SK-N-SH (cell line): ENCODE measurements at regions not wholly inside any gene's neighbourhood (a gene's known extent, or its start where the extent isn't known, plus 50 kb on each side); places are given as distances from the start of the nearest gene placed in this dataset.

Experiments used
- CTCF ChIA-PET: fragments of 300-600, 350-600 bp; formaldehyde crosslinking; extraction: SDS; loops from one replicate; lab custom pipeline; 2021; lab: Yijun Ruan, JAX
- POLR2A ChIA-PET: fragments of 350-600 bp; sonication (Branson Sonifier 250); formaldehyde crosslinking; extraction: SDS; loops from one replicate; lab custom pipeline; 2020; ENCODE audit warnings: antibody characterized with exemption, inconsistent platforms; lab: Yijun Ruan, JAX
- DNase-seq: peaks from one replicate; pipeline ENCODE4 v3.0.0; 2012
- H2AFZ ChIP-seq: fragments of 200-600 bp; sonication (generic); 2 replicates; pipeline ENCODE4 v1.8.1; 2016; ENCODE audit warnings: antibody characterized with exemption, mild to moderate bottlenecking, low read depth
- H3F3A ChIP-seq: fragments of 200-600 bp; sonication (generic); replicated peaks from 2 replicates; pipeline ENCODE3; 2016; ENCODE audit warnings: antibody characterized with exemption, mild to moderate bottlenecking; ENCODE audit not compliant: insufficient read depth
- H3K27ac ChIP-seq, 2 experiments: fragments of 200-500 bp in 1 of 2; fragments of 200-600 bp in 1 of 2; sonication (Bioruptor generic) in 1 of 2; sonication (generic), shearing (Covaris generic) in 1 of 2; 2 replicates each; pipeline versions ENCODE4 v1.5.1 to v1.6.1; 2014 to 2016; ENCODE audit warnings: low read depth in 2 of 2, inconsistent platforms in 1 of 2, low read length in 1 of 2, mild to moderate bottlenecking in 1 of 2, mixed read lengths in 1 of 2
- H3K27me3 ChIP-seq: fragments of 200-600 bp; sonication (generic), shearing (Covaris generic); 2 replicates; pipeline ENCODE4 v1.6.1; 2016; ENCODE audit warnings: mixed run types; ENCODE audit not compliant: insufficient read depth
- H3K36me3 ChIP-seq, 2 experiments: fragments of 200-500 bp in 1 of 2; fragments of 200-600 bp in 1 of 2; sonication (Bioruptor generic) in 1 of 2; sonication (generic) in 1 of 2; replicated peaks in 1 of 2; 2 replicates each; pipeline versions ENCODE3 to v1.5.1; 2014 to 2016; ENCODE audit warnings: low read length in 1 of 2, mild to moderate bottlenecking in 1 of 2; ENCODE audit not compliant: insufficient read depth in 2 of 2, control insufficient read depth in 1 of 2
- H3K4me1 ChIP-seq, 2 experiments: fragments of 200-500 bp in 1 of 2; fragments of 200-600 bp in 1 of 2; sonication (Bioruptor generic) in 1 of 2; sonication (generic), shearing (Covaris generic) in 1 of 2; 2 replicates each; pipeline versions ENCODE4 v1.5.1 to v1.6.1; 2014 to 2016; ENCODE audit warnings: low read depth in 1 of 2, low read length in 1 of 2, mixed run types in 1 of 2; ENCODE audit not compliant: insufficient read depth in 2 of 2, control insufficient read depth in 1 of 2
- H3K4me2 ChIP-seq: fragments of 200-600 bp; sonication (generic), shearing (Covaris generic); 2 replicates; pipeline ENCODE4 v1.6.1; 2017; ENCODE audit warnings: mixed run types
- H3K4me3 ChIP-seq, 2 experiments: fragments of 200-500 bp in 1 of 2; fragments of 200-600 bp in 1 of 2; sonication (Bioruptor generic) in 1 of 2; sonication (generic), shearing (Covaris generic) in 1 of 2; 2 replicates each; pipeline versions ENCODE4 v1.5.1 to v1.8.1; 2014 to 2016; ENCODE audit warnings: low read depth in 2 of 2, inconsistent platforms in 1 of 2, low read length in 1 of 2, mild to moderate bottlenecking in 1 of 2, mixed read lengths in 1 of 2, moderate library complexity in 1 of 2
- H3K79me2 ChIP-seq: fragments of 200-600 bp; sonication (generic); 2 replicates; pipeline ENCODE4 v1.8.1; 2017; ENCODE audit warnings: mild to moderate bottlenecking; ENCODE audit not compliant: insufficient read depth
- H3K9ac ChIP-seq: fragments of 200-600 bp; sonication (generic); 2 replicates; pipeline ENCODE4 v1.6.1; 2017; ENCODE audit warnings: mixed run types
- H3K9me2 ChIP-seq: fragments of 200-600 bp; sonication (generic); 2 replicates; pipeline ENCODE4 v1.6.1; 2017; ENCODE audit warnings: mixed run types
- H3K9me3 ChIP-seq: fragments of 200-600 bp; sonication (generic); 2 replicates; pipeline ENCODE4 v1.6.1; 2017; ENCODE audit warnings: mixed run types, mild to moderate bottlenecking, moderate library complexity
- H4K20me1 ChIP-seq: fragments of 200-600 bp; sonication (generic); 2 replicates; pipeline ENCODE4 v1.6.1; 2017; ENCODE audit warnings: mild to moderate bottlenecking, mixed run types; ENCODE audit not compliant: insufficient read depth
- CHD2 ChIP-seq: fragments of 150-350 bp; IDR thresholded peaks from 2 replicates; pipeline ENCODE4 v1.6.1; 2018; ENCODE audit warnings: low read length; ENCODE audit not compliant: partially characterized antibody
- ELF1 ChIP-seq: IDR thresholded peaks from 2 replicates; pipeline ENCODE4 v1.4.0; 2012
- EZH2phosphoT487 ChIP-seq: fragments of 200-600 bp; sonication (generic); IDR thresholded peaks from 2 replicates; pipeline ENCODE4 v1.6.1; 2017; ENCODE audit warnings: low read depth, mixed run types, mild to moderate bottlenecking, antibody characterized with exemption, moderate library complexity, borderline replicate concordance
- FOXM1 ChIP-seq: IDR thresholded peaks from 2 replicates; pipeline ENCODE4 v1.4.0; 2012; ENCODE audit warnings: low read depth, mild to moderate bottlenecking
- GABPA ChIP-seq: IDR thresholded peaks from 2 replicates; pipeline ENCODE4 v1.4.0; 2012; ENCODE audit warnings: low read depth, mild to moderate bottlenecking
- GATA2 ChIP-seq: sonication (generic); formaldehyde crosslinking; IDR thresholded peaks from 2 replicates; pipeline ENCODE4 v1.5.0; 2020; ENCODE audit warnings: mild to moderate bottlenecking, missing genetic modification reagents
- JUND ChIP-seq: IDR thresholded peaks from 2 replicates; pipeline ENCODE4 v1.4.0; 2012
- MAX ChIP-seq: IDR thresholded peaks from 2 replicates; pipeline ENCODE4 v1.4.0; 2012; ENCODE audit warnings: low read depth
- MXI1 ChIP-seq: IDR thresholded peaks from 2 replicates; pipeline ENCODE4 v1.6.1; 2012; ENCODE audit warnings: mild to moderate bottlenecking, low read depth, low read length, improper control_type of control experiment
- PBX3 ChIP-seq: IDR thresholded peaks from 2 replicates; pipeline ENCODE4; 2012
- POLR2AphosphoS5 ChIP-seq: IDR thresholded peaks from 2 replicates; pipeline ENCODE4 v1.6.1; 2012; ENCODE audit warnings: low read depth, low read length
- RAD21 ChIP-seq: IDR thresholded peaks from 2 replicates; pipeline ENCODE4 v1.6.1; 2012; ENCODE audit warnings: mild to moderate bottlenecking, low read length
- RFX5 ChIP-seq: IDR thresholded peaks from 2 replicates; pipeline ENCODE4 v1.6.1; 2012; ENCODE audit warnings: mild to moderate bottlenecking, improper control_type of control experiment, low read length
- SIN3A ChIP-seq: IDR thresholded peaks from 2 replicates; pipeline ENCODE4 v1.6.1; 2012; ENCODE audit warnings: low read depth, mild to moderate bottlenecking, low read length, moderate library complexity, borderline replicate concordance
- SMC3 ChIP-seq: IDR thresholded peaks from 2 replicates; pipeline ENCODE4 v1.6.1; 2012; ENCODE audit warnings: low read depth, low read length, improper control_type of control experiment
- TCF12 ChIP-seq: IDR thresholded peaks from 2 replicates; pipeline ENCODE4 v1.4.0; 2012
- ZBTB33 ChIP-seq: IDR thresholded peaks from 2 replicates; pipeline ENCODE4 v1.4.0; 2012; ENCODE audit warnings: low read depth, borderline replicate concordance
- WGBS: methylation state at CpG from one replicate; pipeline ENCODE4 v1.1.6; 2017; ENCODE audit warnings: low lambda C conversion rate; 5-methylcytosine and 5-hydroxymethylcytosine counted together

- no peak overlapping the region for H3K4me3 ChIP-seq
- POLR2A ChIA-PET: no interaction called here
- H3F3A ChIP-seq: peaks cover 4% of the 10 kb centered on the region
- H3K4me1 ChIP-seq: peaks cover 3% of the 10 kb centered on the region in 2 experiments; a peak in 2 of 4 replicates
- no peak overlapping the region for H2AFZ ChIP-seq
- TF ChIP-seq GATA2 (CRISPR knock-in tag) (no peak), ZBTB33 (no peak), SMC3 (no peak), MAX (no peak), GABPA (no peak), CHD2 (no peak), SIN3A (no peak)
- H3K27me3 ChIP-seq: no peaks in the 10 kb centered on the region
- no peak overlapping the region for H3K27ac ChIP-seq
- H3K36me3 ChIP-seq: no peaks in the 10 kb centered on the region
- no peak overlapping the region for H3K9ac ChIP-seq
- H3K9me2 ChIP-seq: no peaks in the 10 kb centered on the region
- no peaks in the 10 kb centered on the region for H3K9me3 ChIP-seq
- H3K79me2 ChIP-seq: no peaks in the 10 kb centered on the region
- no peak for DNase-seq
- WGBS: 32% methylated on average over 1 of the region's 1 CpG
- CTCF ChIA-PET: interaction anchor here (2.7 kb wide), 1 partner anchor 30 kb away, joined by 13 read pairs; no protein-coding TSS in a partner anchor
- no peaks in the 10 kb centered on the region for H4K20me1 ChIP-seq
- H3K4me2 ChIP-seq: no peak overlapping the region
These were observed 63.7 kb upstream of the HRH1 start for GRCh38 chr3:11090551-11090950.

GRCh38 chr3:11091088-11091590 lies 63.2 kb upstream of the HRH1 start:
- H3K27me3 ChIP-seq: no peaks in the 10 kb centered on the region
- H2AFZ ChIP-seq: no peak overlapping the region
- H3F3A ChIP-seq: peaks cover 9% of the 10 kb centered on the region
- H3K79me2 ChIP-seq: no peaks in the 10 kb centered on the region
- TF ChIP-seq TCF12: no peak
- TF ChIP-seq PBX3: no peak
- TF ChIP-seq ELF1: no peak
- no peak for TF ChIP-seq POLR2AphosphoS5
- TF ChIP-seq EZH2phosphoT487: no peak
- TF ChIP-seq GATA2 (CRISPR knock-in tag): no peak
- TF ChIP-seq FOXM1: no peak
- TF ChIP-seq RFX5: no peak
- no peak for TF ChIP-seq JUND
- no peak for TF ChIP-seq MAX
- no peak for TF ChIP-seq CHD2
- no peak for TF ChIP-seq ZBTB33
- no peak for TF ChIP-seq SIN3A
- no peak for TF ChIP-seq MXI1
- no peak for TF ChIP-seq SMC3
- TF ChIP-seq RAD21: no peak
- H3K4me3 ChIP-seq: no peak overlapping the region
- H3K9me2 ChIP-seq: no peaks in the 10 kb centered on the region
- H3K9me3 ChIP-seq: no peaks in the 10 kb centered on the region
- no peak overlapping the region for H3K4me2 ChIP-seq
- H4K20me1 ChIP-seq: no peaks in the 10 kb centered on the region
- 90% methylated on average over 4 of the region's 12 CpGs for WGBS
- CTCF ChIA-PET: interaction anchor here (2.7 kb wide), 1 partner anchor 31 kb away, joined by 13 read pairs; no protein-coding TSS in a partner anchor
- no peak for DNase-seq
- H3K4me1 ChIP-seq: peaks cover 5 to 9% of the 10 kb centered on the region in 2 experiments; a peak in 1 of 4 replicates
- no peak overlapping the region for H3K27ac ChIP-seq
- H3K9ac ChIP-seq: no peak overlapping the region
- POLR2A ChIA-PET: no interaction called here
- no peaks in the 10 kb centered on the region for H3K36me3 ChIP-seq
